H1 (cell line): ENCODE measurements at regions not wholly inside any gene's neighbourhood (a gene's known extent, or its start where the extent isn't known, plus 50 kb on each side); places are given as distances from the start of the nearest gene placed in this dataset.

Experiments used
- CTCF ChIA-PET: fragments of 300-600 bp; sonication (Branson Sonifier 250); formaldehyde crosslinking; loops from one replicate; lab custom pipeline; 2021; ENCODE audit not compliant: partially characterized antibody; lab: Charles Lee
- POLR2A ChIA-PET: fragments of 300-600 bp; sonication (Branson Sonifier 250); formaldehyde crosslinking; loops from one replicate; lab custom pipeline; 2021; ENCODE audit warnings: inconsistent platforms; ENCODE audit not compliant: partially characterized antibody; lab: Charles Lee
- DNase-seq, 2 experiments: peaks; one replicate each; pipeline versions ENCODE4 v3.0.0 to v3.0.0-alpha.2; 2010 to 2022; ENCODE audit warnings: low spot score in 2 of 2, low read depth in 1 of 2, mixed read lengths in 1 of 2
- FAIRE-seq: peaks from 2 replicates; lab custom pipeline; 2011; peaks lifted over from hg19 to GRCh38; lab: Jason Lieb, UNC
- H2AFZ ChIP-seq: 2 replicates; pipeline ENCODE4 v1.8.1; 2012; ENCODE audit warnings: low read length, inconsistent platforms
- H2AK5ac ChIP-seq: 2 replicates; pipeline ENCODE4 v1.6.1; 2013; ENCODE audit warnings: low read depth, low read length
- H2BK120ac ChIP-seq: replicated peaks from 2 replicates; pipeline ENCODE3; 2013; ENCODE audit warnings: low read depth, low read length, inconsistent platforms
- H2BK12ac ChIP-seq: 2 replicates; pipeline ENCODE4 v1.6.1; 2013; ENCODE audit warnings: low read depth, low read length
- H2BK15ac ChIP-seq: 2 replicates; pipeline ENCODE4 v1.6.1; 2013; ENCODE audit warnings: low read length
- H2BK20ac ChIP-seq: 2 replicates; pipeline ENCODE4 v1.6.1; 2013; ENCODE audit warnings: low read length
- H2BK5ac ChIP-seq: 2 replicates; pipeline ENCODE4 v1.6.1; 2013; ENCODE audit warnings: low read depth, low read length
- H3K14ac ChIP-seq: 2 replicates; pipeline ENCODE4 v1.6.1; 2013; ENCODE audit warnings: inconsistent platforms; ENCODE audit not compliant: insufficient read length
- H3K18ac ChIP-seq: 2 replicates; pipeline ENCODE4 v1.6.1; 2013; ENCODE audit warnings: low read length; ENCODE audit errors: extremely low read depth
- H3K23ac ChIP-seq: 2 replicates; pipeline ENCODE4 v1.6.1; 2013; ENCODE audit warnings: inconsistent platforms; ENCODE audit not compliant: insufficient read length
- H3K23me2 ChIP-seq: 2 replicates; pipeline ENCODE4 v1.6.1; 2013; ENCODE audit warnings: low read depth, low read length
- H3K27ac ChIP-seq: 2 replicates; pipeline ENCODE4 v1.6.1; 2011; ENCODE audit warnings: low read depth, low read length, inconsistent platforms
- H3K27me3 ChIP-seq, 4 experiments: replicated peaks in 1 of 4; 1 replicate in 1 of 4; 2 replicates in 3 of 4; pipeline versions ENCODE4 v1.6.1 to v1.8.1; 2011 to 2013; ENCODE audit warnings: low read length in 3 of 4, mild to moderate bottlenecking in 3 of 4, inconsistent platforms in 2 of 4, mixed read lengths in 2 of 4, moderate library complexity in 1 of 4; ENCODE audit not compliant: control insufficient read depth in 3 of 4, insufficient read depth in 3 of 4; ENCODE audit errors: extremely low read depth in 1 of 4
- H3K36me3 ChIP-seq, 4 experiments: 2 replicates each; pipeline versions ENCODE4 v1.6.1 to v1.8.1; 2011 to 2013; ENCODE audit warnings: mild to moderate bottlenecking in 4 of 4, low read length in 3 of 4, moderate library complexity in 2 of 4, control low read depth in 1 of 4, inconsistent platforms in 1 of 4; ENCODE audit not compliant: insufficient read depth in 4 of 4, control insufficient read depth in 2 of 4
- H3K4ac ChIP-seq: replicated peaks from 2 replicates; pipeline ENCODE3; 2013; ENCODE audit warnings: low read length, low read depth, mixed read lengths, inconsistent platforms; ENCODE audit not compliant: insufficient read length
- H3K4me1 ChIP-seq, 4 experiments: replicated peaks in 1 of 4; 1 replicate in 1 of 4; 2 replicates in 3 of 4; pipeline versions ENCODE4 v1.6.1 to v1.8.1; 2011 to 2013; ENCODE audit warnings: low read length in 3 of 4, inconsistent platforms in 2 of 4, mixed read lengths in 1 of 4; ENCODE audit not compliant: insufficient read depth in 4 of 4, control insufficient read depth in 3 of 4
- H3K4me2 ChIP-seq, 2 experiments: 2 replicates each; pipeline versions ENCODE4 v1.6.1 to v1.8.1; 2011 to 2013; ENCODE audit warnings: low read depth in 2 of 2, low read length in 2 of 2, control low read depth in 1 of 2, inconsistent platforms in 1 of 2, mild to moderate bottlenecking in 1 of 2; ENCODE audit not compliant: insufficient read depth in 1 of 2
- H3K4me3 ChIP-seq, 4 experiments: fragments of 200-600, 300-600 bp in 1 of 4; sonication (generic), shearing (Covaris generic), sonication (Bioruptor Twin) in 1 of 4; 2 replicates each; pipeline versions ENCODE4 v1.5.1 to v1.8.1; 2011 to 2016; ENCODE audit warnings: low read length in 4 of 4, low read depth in 3 of 4, control low read depth in 2 of 4, inconsistent platforms in 2 of 4, mild to moderate bottlenecking in 2 of 4, mixed read lengths in 1 of 4, moderate library complexity in 1 of 4; ENCODE audit not compliant: insufficient read depth in 2 of 4; ENCODE audit errors: extremely low read depth in 1 of 4
- H3K56ac ChIP-seq: replicated peaks from 2 replicates; pipeline ENCODE3; 2013; ENCODE audit warnings: low read depth, mild to moderate bottlenecking, mixed read lengths, low read length, inconsistent platforms; ENCODE audit not compliant: insufficient read length
- H3K79me1 ChIP-seq: 2 replicates; pipeline ENCODE4 v1.6.1; 2013; ENCODE audit warnings: low read depth, low read length, control low read depth
- H3K79me2 ChIP-seq, 2 experiments: 2 replicates each; pipeline versions ENCODE4 v1.6.1 to v1.8.1; 2012 to 2013; ENCODE audit warnings: low read length in 2 of 2, mild to moderate bottlenecking in 2 of 2, inconsistent platforms in 1 of 2; ENCODE audit not compliant: insufficient read depth in 2 of 2, control insufficient read depth in 1 of 2
- H3K9ac ChIP-seq, 4 experiments: replicated peaks in 1 of 4; 1 replicate in 1 of 4; 2 replicates in 3 of 4; pipeline versions ENCODE4 v1.6.1 to v1.8.1; 2011 to 2013; ENCODE audit warnings: low read depth in 3 of 4, low read length in 3 of 4, control low read depth in 2 of 4, mild to moderate bottlenecking in 2 of 4, moderate library complexity in 2 of 4, inconsistent platforms in 1 of 4; ENCODE audit errors: extremely low read depth in 1 of 4
- H3K9me3 ChIP-seq, 2 experiments: 2 replicates each; pipeline versions ENCODE4 v1.6.1 to v1.8.1; 2012 to 2013; ENCODE audit warnings: mild to moderate bottlenecking in 2 of 2, moderate library complexity in 2 of 2, control low read depth in 1 of 2, inconsistent platforms in 1 of 2, low read depth in 1 of 2, low read length in 1 of 2, mixed read lengths in 1 of 2; ENCODE audit not compliant: insufficient read depth in 2 of 2
- H4K20me1 ChIP-seq, 2 experiments: replicated peaks in 1 of 2; 2 replicates each; pipeline versions ENCODE3 to v1.8.1; 2011 to 2013; ENCODE audit warnings: inconsistent platforms in 2 of 2, low read length in 2 of 2, mild to moderate bottlenecking in 1 of 2; ENCODE audit not compliant: insufficient read depth in 2 of 2, control insufficient read depth in 1 of 2
- H4K5ac ChIP-seq: 2 replicates; pipeline ENCODE4 v1.6.1; 2013; ENCODE audit warnings: low read length, low read depth, mixed read lengths, inconsistent platforms; ENCODE audit not compliant: insufficient read length
- H4K8ac ChIP-seq: 2 replicates; pipeline ENCODE4 v1.8.0; 2013; ENCODE audit warnings: mild to moderate bottlenecking, moderate library complexity, low read length, inconsistent platforms; ENCODE audit not compliant: insufficient read depth; ENCODE audit errors: extremely low read depth
- H4K91ac ChIP-seq: replicated peaks from 2 replicates; pipeline ENCODE3; 2013; ENCODE audit warnings: low read length, mixed read lengths, inconsistent platforms; ENCODE audit not compliant: insufficient read length
- ASH2L ChIP-seq: fragments of 200-600, 300-600 bp; sonication (generic); IDR thresholded peaks from one replicate; pipeline ENCODE4 v1.7.1; 2017; ENCODE audit warnings: low read length
- ATF2 ChIP-seq: IDR thresholded peaks from 2 replicates; pipeline ENCODE4 v1.6.1; 2012; ENCODE audit warnings: low read length, inconsistent platforms
- CREB1 ChIP-seq: IDR thresholded peaks from 2 replicates; pipeline ENCODE4 v1.6.1; 2012; ENCODE audit warnings: inconsistent platforms
- E2F6 ChIP-seq: IDR thresholded peaks from 2 replicates; pipeline ENCODE4 v1.6.1; 2012; ENCODE audit warnings: inconsistent platforms
- KDM1A ChIP-seq: fragments of 200-600, 300-600 bp; sonication (generic); IDR thresholded peaks from 2 replicates; pipeline ENCODE4 v1.7.1; 2016; ENCODE audit warnings: mild to moderate bottlenecking, low read length, borderline replicate concordance
- KDM4A ChIP-seq: IDR thresholded peaks from one replicate; pipeline ENCODE4 v1.7.1; 2012; ENCODE audit warnings: low read depth, mild to moderate bottlenecking, moderate library complexity, low read length, inconsistent platforms; ENCODE audit not compliant: severe bottlenecking
- KDM5A ChIP-seq: fragments of 200-600 bp; IDR thresholded peaks from 2 replicates; pipeline ENCODE4 v1.7.1; 2012; ENCODE audit warnings: mild to moderate bottlenecking, low read length, inconsistent platforms, mixed read lengths
- MAX ChIP-seq: IDR thresholded peaks from 2 replicates; pipeline ENCODE4 v1.6.1; 2012; ENCODE audit warnings: inconsistent platforms
- TAF7 ChIP-seq: optimal IDR thresholded peaks from 2 replicates; pipeline ENCODE3; 2011; ENCODE audit warnings: low read depth, mild to moderate bottlenecking, inconsistent platforms, low read length, moderate library complexity, borderline replicate concordance
- YY1 ChIP-seq: IDR thresholded peaks from 2 replicates; pipeline ENCODE4 v1.6.1; 2011; ENCODE audit warnings: low read depth, mild to moderate bottlenecking, low read length
- WGBS, 2 experiments: shearing (Covaris generic) in 1 of 2; methylation state at CpG; one replicate each; pipeline versions ENCODE4 v1.1.6 to v1.1.7; 2013 to 2015; ENCODE audit warnings: low lambda C conversion rate in 2 of 2, mixed read lengths in 2 of 2, inconsistent platforms in 1 of 2, low coverage in 1 of 2, missing lambda C conversion rate in 1 of 2; ENCODE audit not compliant: insufficient replicate concordance in 2 of 2, insufficient coverage in 1 of 2, insufficient read length in 1 of 2; ENCODE audit errors: extremely low coverage in 1 of 2, missing lambda C conversion rate in 1 of 2; 5-methylcytosine and 5-hydroxymethylcytosine counted together

- 92% methylated on average over 5 of the region's 5 CpGs; no CpG with 5 or more reads in 1 of the 2 experiments for WGBS, 2 experiments
- no peak overlapping the region for H2AFZ ChIP-seq
- POLR2A ChIA-PET, result no interaction called here
- H3K79me1 ChIP-seq, result no peaks in the 10 kb centered on the region
- H4K91ac ChIP-seq, result no peak overlapping the region
- H3K4ac ChIP-seq, result no peak overlapping the region
- H3K9ac ChIP-seq, result no peak overlapping the region
- H4K5ac ChIP-seq, result no peak overlapping the region
- no peak overlapping the region for H3K27ac ChIP-seq
- no peak overlapping the region for H3K23ac ChIP-seq
- CTCF ChIA-PET, result no interaction called here
- no peak overlapping the region for H3K4me3 ChIP-seq
- H3K14ac ChIP-seq, result no peak overlapping the region
- no peaks in the 10 kb centered on the region for H3K23me2 ChIP-seq
- no peaks in the 10 kb centered on the region for H3K79me2 ChIP-seq
- H2BK12ac ChIP-seq, result no peak overlapping the region
- H3K18ac ChIP-seq, result no peak overlapping the region
- H2AK5ac ChIP-seq, result no peak overlapping the region
- no peaks in the 10 kb centered on the region for H3K27me3 ChIP-seq
- 0 out of 7 replicates have a peak, but pooled peaks cover 0 to under 1% (median 0%) of the 10 kb centered on the region in 4 experiments for H3K4me1 ChIP-seq
- FAIRE-seq (no peak), DNase-seq (no peak)
- no peak overlapping the region for H2BK20ac ChIP-seq
- H3K9me3 ChIP-seq, result no peaks in the 10 kb centered on the region
- H2BK5ac ChIP-seq, result no peak overlapping the region
- H3K4me2 ChIP-seq, result no peak overlapping the region
- H3K56ac ChIP-seq, result no peak overlapping the region
- H4K20me1 ChIP-seq, result no peaks in the 10 kb centered on the region
- H2BK120ac ChIP-seq, result no peak overlapping the region
- no peak overlapping the region for H4K8ac ChIP-seq
- no peaks in the 10 kb centered on the region for H3K36me3 ChIP-seq
- H2BK15ac ChIP-seq, result no peak overlapping the region
- TF ChIP-seq ASH2L, result no peak
- TF ChIP-seq YY1, result no peak
- no peak for TF ChIP-seq MAX
- TF ChIP-seq KDM1A, result no peak
- no peak for TF ChIP-seq E2F6
- no peak for TF ChIP-seq KDM5A
- TF ChIP-seq CREB1, result no peak
- TF ChIP-seq ATF2, result no peak
- no peak for TF ChIP-seq TAF7
- no peak for TF ChIP-seq KDM4A
These were observed 104.6 kb upstream of the ZC3H11B start for GRCh38 chr1:219717536-219717935.
